Stomach (tissue), 8 donors: ENCODE measurements at regions not wholly inside any gene's neighbourhood (a gene's known extent, or its start where the extent isn't known, plus 50 kb on each side); places are given as distances from the start of the nearest gene placed in this dataset.
A peak's percentile ranks its signal among the peaks of the same experiment; 100 is the strongest.

Source experiments
- DNase-seq, 2 donors: peaks; one replicate each; pipeline versions ENCODE4 v3.0.0 to v3.0.0-alpha.2; 2013 to 2019
- H3K27ac ChIP-seq, 5 donors: fragments of 200-600 bp in 4 of 5; sonication (generic) in 4 of 5; one replicate each; pipeline ENCODE4 v1.5.1; 2013 to 2019; ENCODE audit warnings: mild to moderate bottlenecking in 1 of 5, moderate library complexity in 1 of 5
- H3K27me3 ChIP-seq, 3 donors: fragments of 200-600 bp; sonication (generic); one replicate each; pipeline ENCODE4 v1.5.1; 2017 to 2019; ENCODE audit warnings: mixed run types in 1 of 3
- H3K36me3 ChIP-seq, 4 donors: fragments of 200-600 bp; sonication (generic); 1 replicate in 3 of 4; 2 replicates in 1 of 4; pipeline ENCODE4 v1.5.1; 2016 to 2019
- H3K4me1 ChIP-seq, 4 donors: fragments of 200-600 bp; sonication (generic); one replicate each; pipeline ENCODE4 v1.5.1; 2016 to 2019
- H3K4me3 ChIP-seq, 4 donors: fragments of 200-600 bp; sonication (generic) in 3 of 4; one replicate each; pipeline ENCODE4 v1.5.1; 2016 to 2019; ENCODE audit warnings: mild to moderate bottlenecking in 1 of 4
- H3K9me3 ChIP-seq, 4 donors: fragments of 200-600 bp; sonication (generic); one replicate each; pipeline ENCODE4 v1.5.1; 2016 to 2019
- CTCF ChIP-seq, 7 experiments: fragments of 450-650 bp in 4 of 7; fragments of 200-600 bp in 3 of 7; sonication (generic) in 3 of 7; IDR thresholded peaks; one replicate each; pipeline ENCODE4 v1.5.1; 2016 to 2019; ENCODE audit warnings: antibody characterized with exemption in 7 of 7, control low read depth in 2 of 7, mild to moderate bottlenecking in 1 of 7
- EP300 ChIP-seq: sonication (generic); formaldehyde crosslinking; IDR thresholded peaks from one replicate; pipeline ENCODE4 v1.6.1; 2017; ENCODE audit warnings: antibody characterized with exemption
- POLR2A ChIP-seq, 4 donors: fragments of 450-650 bp; IDR thresholded peaks; one replicate each; pipeline ENCODE4 v1.6.1; 2016; ENCODE audit warnings: antibody characterized with exemption in 4 of 4, control low read depth in 2 of 4, mild to moderate bottlenecking in 1 of 4, moderate library complexity in 1 of 4
- POLR2AphosphoS5 ChIP-seq, 3 donors: sonication (generic); formaldehyde crosslinking; IDR thresholded peaks; one replicate each; pipeline ENCODE4 v1.6.1; 2016; ENCODE audit warnings: antibody characterized with exemption in 3 of 3
- WGBS, 5 donors: extraction: QIAGEN DNeasy Blood & Tissue Kit in 3 of 5; methylation state at CpG; one replicate each; pipeline versions ENCODE4 v1.1.5 to v1.1.7; 2013 to 2018; 5-methylcytosine and 5-hydroxymethylcytosine counted together
- intact Hi-C: fragments of 100-400 bp; cut with DNase I; formaldehyde crosslinking; loops from one replicate; pipeline ENCODE4 v1.15.1; 2023; ENCODE audit warnings: low total_unique reads
- donor health status: healthy with polysubstance abuse.
- donor health status: Bipolar disorder and iron deficiency.
- donor health status: healthy.

DNA sequence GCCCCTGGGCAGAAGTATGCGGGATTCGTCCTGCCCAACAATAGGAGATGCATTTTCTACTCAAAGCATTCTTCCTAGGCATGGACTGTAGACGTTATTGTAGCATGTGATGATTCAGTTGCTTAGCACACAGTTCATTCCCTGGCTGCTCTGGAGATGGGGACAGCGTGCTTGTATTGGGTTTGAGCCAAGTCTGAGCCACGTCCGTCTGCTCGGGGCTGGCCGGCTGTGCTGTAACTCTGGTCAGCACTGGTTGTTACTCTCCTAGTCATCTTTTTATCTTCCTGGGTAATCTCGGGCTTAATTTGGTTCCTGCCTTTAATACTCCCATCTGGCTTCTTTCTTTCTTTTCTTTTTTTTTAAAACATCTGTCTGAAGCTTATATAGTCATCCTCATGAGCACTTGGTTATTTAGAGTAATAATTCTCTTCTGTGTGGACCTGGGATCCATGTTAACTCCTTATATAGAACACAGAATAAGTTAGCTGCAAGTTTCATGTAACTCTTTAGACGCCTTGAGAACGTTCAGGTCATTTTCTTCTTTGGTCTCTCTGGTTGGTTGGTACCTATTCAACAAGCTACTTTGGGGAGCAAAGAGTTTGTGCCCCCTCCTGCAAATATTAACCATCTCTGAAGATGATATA, 118.8 kb upstream of the RPS23 start:
- H3K4me1 ChIP-seq: peaks cover 0 to 11% (median 4%) of the 10 kb centered on the region in 4 donors
- intact Hi-C loops: no loop called here
- H3K27me3 ChIP-seq: no peaks in the 10 kb centered on the region
- peak; percentile 53 to 94 for DNase-seq
- no peak overlapping the region for H3K27ac ChIP-seq
- no peak overlapping the region for H3K4me3 ChIP-seq
- WGBS, 5 donors: 15 to 26% (median 22%) methylated on average over 11 of the region's 11 CpGs
- no peaks in the 10 kb centered on the region for H3K36me3 ChIP-seq
- H3K9me3 ChIP-seq: no peaks in the 10 kb centered on the region
- TF ChIP-seq EP300 (no peak), POLR2AphosphoS5 (IDR thresholded peaks at IDR 0.05) (peak in 2 of 3 donors; percentile 16 to 52)

GRCh38 chr5:82396396-82396795, 118.2 kb upstream of the RPS23 start:
- no peaks in the 10 kb centered on the region for H3K9me3 ChIP-seq
- WGBS, 5 donors: 79 to 89% (median 87%) methylated on average over 2 of the region's 2 CpGs
- H3K4me3 ChIP-seq: no peak overlapping the region
- H3K36me3 ChIP-seq: no peaks in the 10 kb centered on the region
- TF ChIP-seq CTCF (IDR thresholded peaks at IDR 0.05): no peak
- no peak for TF ChIP-seq POLR2AphosphoS5 (IDR thresholded peaks at IDR 0.05)
- no peak for TF ChIP-seq POLR2A (IDR thresholded peaks at IDR 0.05)
- TF ChIP-seq EP300: no peak
- DNase-seq: no peak
- peaks cover 0 to 11% (median 4%) of the 10 kb centered on the region in 4 donors for H3K4me1 ChIP-seq
- intact Hi-C loops: no loop called here
- no peak overlapping the region for H3K27ac ChIP-seq
- no peaks in the 10 kb centered on the region for H3K27me3 ChIP-seq

DNA sequence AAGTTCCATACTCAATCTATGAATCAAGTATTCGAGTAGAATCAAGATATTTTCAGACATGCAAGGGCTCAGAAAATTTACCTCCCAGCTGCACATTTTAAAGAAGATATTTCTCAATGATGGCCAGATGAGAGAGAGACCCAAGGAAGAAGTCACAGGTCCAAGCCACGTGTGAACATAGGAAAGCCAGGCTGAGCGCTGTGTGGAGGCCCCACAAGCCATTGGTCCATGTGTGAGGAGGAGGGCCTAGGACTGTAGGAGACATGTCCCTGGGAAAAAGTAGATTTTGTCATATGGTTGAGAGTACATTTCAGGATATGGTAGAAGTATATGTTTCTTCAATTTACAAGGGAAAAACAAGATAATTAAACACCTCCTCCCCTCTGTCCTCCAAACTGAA, 115.8 kb upstream of the RPS23 start:
- Histone ChIP-seq H3K27me3 (no peaks in the 10 kb centered on the region), H3K4me3 (no peak overlapping the region), H3K27ac (no peak overlapping the region), H3K9me3 (no peaks in the 10 kb centered on the region), H3K36me3 (no peaks in the 10 kb centered on the region), H3K4me1 (peaks cover 0 to 11% (median 4%) of the 10 kb centered on the region in 4 donors)
- no peak for DNase-seq
- TF ChIP-seq CTCF (IDR thresholded peaks at IDR 0.05) (no peak), POLR2AphosphoS5 (IDR thresholded peaks at IDR 0.05) (no peak), EP300 (no peak), POLR2A (IDR thresholded peaks at IDR 0.05) (no peak)
- intact Hi-C loops: no loop called here
- 73 to 92% (median 89%) methylated on average over 3 of the region's 3 CpGs for WGBS, 5 donors

DNA sequence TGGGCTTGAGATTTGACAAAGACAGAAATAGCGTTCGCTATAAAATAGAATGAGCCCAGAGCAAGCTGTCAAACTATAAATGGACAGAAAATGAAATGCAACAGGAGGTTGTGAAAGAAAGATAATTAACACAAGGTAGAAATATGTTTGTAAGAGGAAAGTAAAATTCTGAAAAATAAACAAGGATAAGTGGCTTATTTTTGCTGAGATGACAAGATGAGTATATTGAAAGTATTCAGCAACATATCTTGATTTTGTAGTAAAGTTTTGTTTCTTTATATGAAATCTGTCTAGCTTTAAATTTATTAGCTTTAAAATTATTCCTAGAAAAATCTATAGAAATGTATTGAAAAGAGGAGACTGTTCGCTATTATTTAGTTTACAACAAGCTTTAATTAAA, 111.9 kb upstream of the RPS23 start:
- no peak overlapping the region for H3K27ac ChIP-seq
- H3K27me3 ChIP-seq: no peaks in the 10 kb centered on the region
- H3K36me3 ChIP-seq: no peaks in the 10 kb centered on the region
- no peak overlapping the region for H3K4me3 ChIP-seq
- WGBS, 5 donors: 93 to 97% (median 96%) methylated on average over 3 of the region's 3 CpGs
- TF ChIP-seq POLR2A (IDR thresholded peaks at IDR 0.05): no peak
- no peak for TF ChIP-seq POLR2AphosphoS5 (IDR thresholded peaks at IDR 0.05)
- no peak for TF ChIP-seq EP300
- TF ChIP-seq CTCF (IDR thresholded peaks at IDR 0.05): no peak
- peaks cover 0 to 8% (median 6%) of the 10 kb centered on the region in 4 donors for H3K4me1 ChIP-seq
- H3K9me3 ChIP-seq: no peaks in the 10 kb centered on the region
- no peak for DNase-seq
- intact Hi-C loops: no loop called here

- H3K27ac ChIP-seq: no peak overlapping the region
- H3K27me3 ChIP-seq: no peaks in the 10 kb centered on the region
- H3K9me3 ChIP-seq: no peaks in the 10 kb centered on the region
- intact Hi-C loops: no loop called here
- TF ChIP-seq POLR2A (IDR thresholded peaks at IDR 0.05) (no peak), POLR2AphosphoS5 (IDR thresholded peaks at IDR 0.05) (no peak), CTCF (IDR thresholded peaks at IDR 0.05) (no peak), EP300 (no peak)
- DNase-seq: no peak
- 87 to 98% (median 96%) methylated on average over 2 of the region's 2 CpGs for WGBS, 5 donors
- no peaks in the 10 kb centered on the region for H3K36me3 ChIP-seq
- no peak overlapping the region for H3K4me3 ChIP-seq
- peaks cover 0 to 8% (median 6%) of the 10 kb centered on the region in 4 donors for H3K4me1 ChIP-seq
Observed at GRCh38 chr5:82389347-82389746, 111.2 kb upstream of the RPS23 start.
